ENCODE measurements at regions not wholly inside any gene's neighbourhood (a gene's known extent, or its start where the extent isn't known, plus 50 kb on each side); places are given as distances from the start of the nearest gene placed in this dataset.

DNA sequence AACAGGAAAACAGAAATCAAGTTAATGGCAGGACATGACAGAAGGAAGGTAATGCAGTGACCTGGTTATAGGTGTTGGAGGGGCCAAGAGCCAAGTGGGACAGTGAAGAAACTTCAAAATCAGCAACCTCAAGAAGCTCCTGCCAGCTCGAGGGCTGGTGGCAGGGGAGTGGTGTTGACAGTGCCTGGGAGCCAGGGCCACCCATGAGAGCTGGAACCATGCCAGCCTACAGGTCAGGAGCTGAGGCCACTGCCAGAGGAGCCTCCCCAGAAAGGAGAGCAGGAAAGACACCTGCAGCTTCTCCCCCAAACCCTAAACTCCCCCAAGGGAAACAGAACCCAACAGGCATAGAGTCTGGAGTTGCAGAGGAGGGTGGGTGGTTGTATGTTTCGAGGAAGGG lies 262.1 kb downstream of the LRFN2 start:
- TF ChIP-seq, protein P1, sequence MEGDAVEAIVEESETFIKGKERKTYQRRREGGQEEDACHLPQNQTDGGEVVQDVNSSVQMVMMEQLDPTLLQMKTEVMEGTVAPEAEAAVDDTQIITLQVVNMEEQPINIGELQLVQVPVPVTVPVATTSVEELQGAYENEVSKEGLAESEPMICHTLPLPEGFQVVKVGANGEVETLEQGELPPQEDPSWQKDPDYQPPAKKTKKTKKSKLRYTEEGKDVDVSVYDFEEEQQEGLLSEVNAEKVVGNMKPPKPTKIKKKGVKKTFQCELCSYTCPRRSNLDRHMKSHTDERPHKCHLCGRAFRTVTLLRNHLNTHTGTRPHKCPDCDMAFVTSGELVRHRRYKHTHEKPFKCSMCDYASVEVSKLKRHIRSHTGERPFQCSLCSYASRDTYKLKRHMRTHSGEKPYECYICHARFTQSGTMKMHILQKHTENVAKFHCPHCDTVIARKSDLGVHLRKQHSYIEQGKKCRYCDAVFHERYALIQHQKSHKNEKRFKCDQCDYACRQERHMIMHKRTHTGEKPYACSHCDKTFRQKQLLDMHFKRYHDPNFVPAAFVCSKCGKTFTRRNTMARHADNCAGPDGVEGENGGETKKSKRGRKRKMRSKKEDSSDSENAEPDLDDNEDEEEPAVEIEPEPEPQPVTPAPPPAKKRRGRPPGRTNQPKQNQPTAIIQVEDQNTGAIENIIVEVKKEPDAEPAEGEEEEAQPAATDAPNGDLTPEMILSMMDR (optimal IDR thresholded peaks at IDR 0.05 in 1 of 3, IDR thresholded peaks at IDR 0.05 in 1 of 3, conservative IDR thresholded peaks at IDR 0.05 in 1 of 3; ENCODE audit: extremely low read depth in 1 of 3, insufficient read depth in 2 of 3, low read length in 3 of 3), result no peak
- no peak for TF ChIP-seq EZH2 (IDR thresholded peaks at IDR 0.05; ENCODE audit: low read length)

All from keratinocyte (primary cell).